Mesenchymal stem cell (in vitro differentiated cells and primary cell): ENCODE measurements at regions not wholly inside any gene's neighbourhood (a gene's known extent, or its start where the extent isn't known, plus 50 kb on each side); places are given as distances from the start of the nearest gene placed in this dataset.

ENCODE experiments used
- DNase-seq: peaks from one replicate; pipeline ENCODE4 v3.0.0-alpha.2; 2013
- H2AFZ ChIP-seq: one replicate; pipeline ENCODE4 v1.6.1; 2013; ENCODE audit warnings: low read depth, mild to moderate bottlenecking, control low read depth, inconsistent platforms, low read length, moderate library complexity
- H2AK5ac ChIP-seq: 2 replicates; pipeline ENCODE4 v1.6.1; 2013; ENCODE audit warnings: low read length, moderate library complexity, mild to moderate bottlenecking, inconsistent platforms; ENCODE audit not compliant: severe bottlenecking
- H2BK120ac ChIP-seq: one replicate; pipeline ENCODE4 v1.6.1; 2013; ENCODE audit warnings: low read depth, mild to moderate bottlenecking, inconsistent platforms, low read length, moderate library complexity
- H2BK12ac ChIP-seq, 2 experiments: one replicate each; pipeline ENCODE4 v1.6.1; 2013; ENCODE audit warnings: inconsistent platforms in 2 of 2, low read length in 2 of 2, mild to moderate bottlenecking in 2 of 2, moderate library complexity in 2 of 2, control low read depth in 1 of 2
- H2BK15ac ChIP-seq: one replicate; pipeline ENCODE4 v1.6.1; 2013; ENCODE audit warnings: mild to moderate bottlenecking, low read depth, inconsistent platforms; ENCODE audit not compliant: poor library complexity, severe bottlenecking
- H2BK5ac ChIP-seq: 2 replicates; pipeline ENCODE4 v1.6.1; 2013; ENCODE audit warnings: low read depth, mild to moderate bottlenecking, low read length, control low read depth, inconsistent platforms; ENCODE audit not compliant: poor library complexity, severe bottlenecking
- H3K14ac ChIP-seq, 2 experiments: one replicate each; pipeline ENCODE4 v1.6.1; 2013; ENCODE audit warnings: inconsistent platforms in 2 of 2, low read length in 2 of 2, control low read depth in 1 of 2, mild to moderate bottlenecking in 1 of 2, moderate library complexity in 1 of 2
- H3K18ac ChIP-seq, 2 experiments: one replicate each; pipeline ENCODE4 v1.6.1; 2013; ENCODE audit warnings: inconsistent platforms in 2 of 2, low read length in 2 of 2, control low read depth in 1 of 2, low read depth in 1 of 2, mild to moderate bottlenecking in 1 of 2
- H3K23ac ChIP-seq, 2 experiments: one replicate each; pipeline ENCODE4 v1.6.1; 2013; ENCODE audit warnings: inconsistent platforms in 2 of 2, low read length in 2 of 2, mild to moderate bottlenecking in 2 of 2, moderate library complexity in 2 of 2, control low read depth in 1 of 2
- H3K27ac ChIP-seq: 2 replicates; pipeline ENCODE4 v1.5.1; 2013; ENCODE audit warnings: mild to moderate bottlenecking, moderate library complexity, low read length, control low read depth, inconsistent platforms; ENCODE audit not compliant: poor library complexity, severe bottlenecking
- H3K27me3 ChIP-seq, 2 experiments: 2 replicates each; pipeline versions ENCODE4 v1.6.1 to v1.7.0; 2013; ENCODE audit warnings: low read length in 2 of 2, mild to moderate bottlenecking in 2 of 2, moderate library complexity in 2 of 2, control low read depth in 1 of 2, inconsistent platforms in 1 of 2; ENCODE audit not compliant: control insufficient read depth in 1 of 2, insufficient read depth in 1 of 2
- H3K36me3 ChIP-seq, 2 experiments: 2 replicates each; pipeline versions ENCODE4 v1.6.1 to v1.7.0; 2013; ENCODE audit warnings: low read length in 2 of 2, control low read depth in 1 of 2, inconsistent platforms in 1 of 2, low read depth in 1 of 2, mild to moderate bottlenecking in 1 of 2; ENCODE audit not compliant: insufficient read depth in 2 of 2, control insufficient read depth in 1 of 2
- H3K4ac ChIP-seq, 2 experiments: one replicate each; pipeline ENCODE4 v1.6.1; 2013; ENCODE audit warnings: inconsistent platforms in 2 of 2, low read length in 2 of 2, mild to moderate bottlenecking in 2 of 2, moderate library complexity in 2 of 2, control low read depth in 1 of 2, low read depth in 1 of 2
- H3K4me1 ChIP-seq: 2 replicates; pipeline ENCODE4 v1.6.1; 2013; ENCODE audit warnings: low read depth, low read length, control low read depth; ENCODE audit not compliant: control insufficient read depth, insufficient read depth
- H3K4me2 ChIP-seq: 2 replicates; pipeline ENCODE4 v1.6.1; 2013; ENCODE audit warnings: low read length, mild to moderate bottlenecking, inconsistent platforms; ENCODE audit not compliant: poor library complexity, severe bottlenecking
- H3K4me3 ChIP-seq, 2 experiments: 2 replicates each; pipeline versions ENCODE4 v1.5.1 to v1.7.0; 2013; ENCODE audit warnings: low read length in 2 of 2, mild to moderate bottlenecking in 2 of 2, control low read depth in 1 of 2, low read depth in 1 of 2; ENCODE audit not compliant: insufficient read depth in 1 of 2
- H3K79me1 ChIP-seq: replicated peaks from 2 replicates; pipeline ENCODE4 v1.6.1; 2013; ENCODE audit warnings: mild to moderate bottlenecking, control low read depth, low read length, inconsistent platforms; ENCODE audit not compliant: poor library complexity, severe bottlenecking
- H3K9ac ChIP-seq: 2 replicates; pipeline ENCODE4 v1.7.0; 2013; ENCODE audit warnings: mild to moderate bottlenecking, low read length, moderate library complexity
- H3K9me3 ChIP-seq: 2 replicates; pipeline ENCODE4 v1.7.0; 2013; ENCODE audit warnings: mild to moderate bottlenecking, low read length; ENCODE audit not compliant: control insufficient read depth
- H4K8ac ChIP-seq: one replicate; pipeline ENCODE4 v1.6.1; 2013; ENCODE audit warnings: inconsistent platforms, mild to moderate bottlenecking, low read length, moderate library complexity
- H4K91ac ChIP-seq: one replicate; pipeline ENCODE4 v1.6.1; 2013; ENCODE audit warnings: mild to moderate bottlenecking, low read length, inconsistent platforms
- whole genome bisulfite sequencing: methylation state at CpG from one replicate; pipeline ENCODE4 v1.1.7; 2013; ENCODE audit warnings: mixed read lengths; 5-methylcytosine and 5-hydroxymethylcytosine counted together

- Histone ChIP-seq H2BK5ac (no peak overlapping the region), H2BK120ac (no peak overlapping the region), H3K4me2 (no peak overlapping the region), H4K8ac (no peak overlapping the region), H3K4ac (peak overlapping the region in 1 of 2 experiments; percentile 28), H3K27ac (no peak overlapping the region), H3K79me1 (no peaks in the 10 kb centered on the region), H3K4me1 (no peaks in the 10 kb centered on the region), H3K9ac (peak overlapping the region; percentile 1), H4K91ac (no peak overlapping the region), H3K4me3 (no peak overlapping the region), H3K36me3 (no peaks in the 10 kb centered on the region), H2BK12ac (no peak overlapping the region), H3K14ac (no peak overlapping the region), H3K23ac (no peak overlapping the region), H2AFZ (no peak overlapping the region), H3K9me3 (no peaks in the 10 kb centered on the region), H2AK5ac (no peak overlapping the region), H2BK15ac (no peak overlapping the region), H3K27me3 (no peaks in the 10 kb centered on the region), H3K18ac (no peak overlapping the region)
- DNase-seq, result no peak
These were observed 984.5 kb upstream of the CDH2 start for GRCh38 chr18:29161429-29161828.

GRCh38 chr18:29160170-29160569, 983.2 kb upstream of the CDH2 start:
- no peak overlapping the region for H2AFZ ChIP-seq
- H2BK15ac ChIP-seq, result no peak overlapping the region
- H3K27me3 ChIP-seq, result no peaks in the 10 kb centered on the region
- no peak overlapping the region for H4K8ac ChIP-seq
- H3K4me1 ChIP-seq, result no peaks in the 10 kb centered on the region
- H3K9me3 ChIP-seq, result no peaks in the 10 kb centered on the region
- no peak overlapping the region for H3K4me2 ChIP-seq
- H3K79me1 ChIP-seq, result no peaks in the 10 kb centered on the region
- no peak for DNase-seq
- H2AK5ac ChIP-seq, result no peak overlapping the region
- no peaks in the 10 kb centered on the region for H3K36me3 ChIP-seq
- no peak overlapping the region for H2BK12ac ChIP-seq
- no peak overlapping the region for H3K4me3 ChIP-seq
- H3K14ac ChIP-seq, result no peak overlapping the region
- H2BK120ac ChIP-seq, result no peak overlapping the region
- H4K91ac ChIP-seq, result no peak overlapping the region
- no peak overlapping the region for H3K27ac ChIP-seq
- H3K18ac ChIP-seq, result no peak overlapping the region
- H2BK5ac ChIP-seq, result no peak overlapping the region
- WGBS, result no CpG with 5 or more reads among the region's 2 CpGs
- no peak overlapping the region for H3K9ac ChIP-seq
- H3K23ac ChIP-seq, result no peak overlapping the region
- H3K4ac ChIP-seq, result no peak overlapping the region

- no peak overlapping the region for H3K4ac ChIP-seq
- no peak overlapping the region for H2BK15ac ChIP-seq
- no peaks in the 10 kb centered on the region for H3K79me1 ChIP-seq
- no peak overlapping the region for H4K91ac ChIP-seq
- H3K27ac ChIP-seq, result no peak overlapping the region
- H3K36me3 ChIP-seq, result no peaks in the 10 kb centered on the region
- H3K4me1 ChIP-seq, result no peaks in the 10 kb centered on the region
- H3K23ac ChIP-seq, result no peak overlapping the region
- WGBS, result 100% methylated on average over 2 of the region's 4 CpGs
- no peak for DNase-seq
- H2BK12ac ChIP-seq, result no peak overlapping the region
- no peak overlapping the region for H3K4me3 ChIP-seq
- H2AK5ac ChIP-seq, result no peak overlapping the region
- H2BK5ac ChIP-seq, result no peak overlapping the region
- no peak overlapping the region for H4K8ac ChIP-seq
- H3K4me2 ChIP-seq, result no peak overlapping the region
- H3K18ac ChIP-seq, result no peak overlapping the region
- no peaks in the 10 kb centered on the region for H3K9me3 ChIP-seq
- no peaks in the 10 kb centered on the region for H3K27me3 ChIP-seq
- no peak overlapping the region for H2BK120ac ChIP-seq
- H3K14ac ChIP-seq, result no peak overlapping the region
- H2AFZ ChIP-seq, result no peak overlapping the region
- H3K9ac ChIP-seq, result no peak overlapping the region
These were observed 981.0 kb upstream of the CDH2 start for GRCh38 chr18:29157905-29158304.

- no peaks in the 10 kb centered on the region for H3K9me3 ChIP-seq
- no peak overlapping the region for H3K4me2 ChIP-seq
These were observed 980.3 kb upstream of the CDH2 start for GRCh38 chr18:29157057-29157780.

More at GRCh38 chr18:29157057-29157780, 980.3 kb upstream of the CDH2 start:
- no peak overlapping the region for H4K91ac ChIP-seq
- no peak overlapping the region for H2BK5ac ChIP-seq
- H3K79me1 ChIP-seq, result no peaks in the 10 kb centered on the region
- no peak overlapping the region for H2AK5ac ChIP-seq
- no peak overlapping the region for H3K9ac ChIP-seq
- H2BK120ac ChIP-seq, result no peak overlapping the region
- no peak overlapping the region for H3K4me3 ChIP-seq
- no peak overlapping the region for H2BK12ac ChIP-seq
- peak overlapping the region in 1 of 2 experiments; percentile 79 for H3K4ac ChIP-seq
- no peak overlapping the region for H3K27ac ChIP-seq
- no peak overlapping the region for H4K8ac ChIP-seq
- WGBS, result 86% methylated on average over 1 of the region's 3 CpGs
- no peaks in the 10 kb centered on the region for H3K36me3 ChIP-seq
- H2BK15ac ChIP-seq, result no peak overlapping the region
- H3K23ac ChIP-seq, result no peak overlapping the region
- no peaks in the 10 kb centered on the region for H3K27me3 ChIP-seq
- no peak overlapping the region for H2AFZ ChIP-seq
- DNase-seq, result no peak
- H3K4me1 ChIP-seq, result no peaks in the 10 kb centered on the region
- H3K14ac ChIP-seq, result no peak overlapping the region
- H3K18ac ChIP-seq, result no peak overlapping the region
